HG03097 (cell line): ENCODE measurements at regions not wholly inside any gene's neighbourhood (a gene's known extent, or its start where the extent isn't known, plus 50 kb on each side); places are given as distances from the start of the nearest gene placed in this dataset.

Experiments
- ATAC-seq: cut with Tn5 transposase; IDR thresholded peaks from one replicate; pipeline ENCODE4 v1.9.1; 2021; ENCODE audit not compliant: unreplicated experiment, low FRiP score

GRCh38 chr21:35102488-35103371 lies 53.6 kb upstream of the RUNX1 start:
- no peak for ATAC-seq

GRCh38 chr21:35100349-35100811 lies 51.3 kb upstream of the RUNX1 start:
- no peak for ATAC-seq

DNA sequence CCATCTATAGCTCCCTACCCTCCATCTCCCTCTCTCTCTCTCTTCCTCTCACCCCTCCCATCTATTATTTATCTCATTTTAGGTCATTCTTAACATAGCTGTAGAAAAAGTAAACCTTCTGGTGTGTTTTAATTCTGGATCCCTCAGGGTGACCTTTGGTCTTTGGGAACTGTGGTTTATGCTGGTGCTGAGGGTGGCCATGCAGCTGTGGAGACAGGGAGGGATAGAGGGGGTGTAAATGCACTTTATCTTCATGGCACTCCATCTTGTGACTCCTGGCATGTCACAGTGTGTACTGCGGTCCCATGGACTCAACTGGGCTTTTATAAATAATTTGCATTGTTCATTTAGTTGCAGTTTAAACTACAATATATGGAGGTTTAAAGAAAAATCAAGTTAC lies 50.2 kb upstream of the RUNX1 start:
- ATAC-seq: no peak
